ENCODE measurements at regions not wholly inside any gene's neighbourhood (a gene's known extent, or its start where the extent isn't known, plus 50 kb on each side); places are given as distances from the start of the nearest gene placed in this dataset.

GRCh38 chr1:30172757-30173156, 550.6 kb downstream of the MATN1 start:
- Histone ChIP-seq H3K27me3 (ENCODE audit: insufficient read depth, low read length, poor library complexity, severe bottlenecking) (no peaks in the 10 kb centered on the region), H3F3A (ENCODE audit: low read depth) (no peaks in the 10 kb centered on the region), H3K4me3 (ENCODE audit: low read length, poor library complexity, severe bottlenecking) (no peak overlapping the region), H2AFZ (ENCODE audit: low read length) (no peak overlapping the region), H3K9me2 (replicated peaks; ENCODE audit: low read depth, low read length) (no peaks in the 10 kb centered on the region), H3K9me3 (ENCODE audit: insufficient read depth, low read depth, low read length) (no peaks in the 10 kb centered on the region), H3K79me2 (ENCODE audit: insufficient read depth, low read length) (no peaks in the 10 kb centered on the region), H3K9ac (ENCODE audit: low read depth, low read length, poor library complexity, severe bottlenecking) (no peak overlapping the region), H3K36me3 (ENCODE audit: insufficient read depth, low read length) (no peaks in the 10 kb centered on the region), H3K4me1 (ENCODE audit: insufficient read depth, low read length, poor library complexity, severe bottlenecking) (no peaks in the 10 kb centered on the region), H3K4me2 (ENCODE audit: low read depth, low read length, poor library complexity, severe bottlenecking) (no peak overlapping the region), H4K20me1 (ENCODE audit: insufficient read depth, low read length, poor library complexity, severe bottlenecking) (no peaks in the 10 kb centered on the region)
- TF ChIP-seq EZH2phosphoT487 (IDR thresholded peaks at IDR 0.05; ENCODE audit: borderline replicate concordance) (no peak), CTCF (conservative IDR thresholded peaks at IDR 0.05; ENCODE audit: low read length) (no peak)

- TF ChIP-seq EZH2phosphoT487 (IDR thresholded peaks at IDR 0.05; ENCODE audit: borderline replicate concordance): no peak
- TF ChIP-seq CTCF (conservative IDR thresholded peaks at IDR 0.05; ENCODE audit: low read length): no peak
- H3K4me3 ChIP-seq (ENCODE audit: low read length, poor library complexity, severe bottlenecking): no peak overlapping the region
- no peaks in the 10 kb centered on the region for H3K36me3 ChIP-seq (ENCODE audit: insufficient read depth, low read length)
- no peak overlapping the region for H3K4me2 ChIP-seq (ENCODE audit: low read depth, low read length, poor library complexity, severe bottlenecking)
- no peaks in the 10 kb centered on the region for H3K9me2 ChIP-seq (replicated peaks; ENCODE audit: low read depth, low read length)
- H3K27me3 ChIP-seq (ENCODE audit: insufficient read depth, low read length, poor library complexity, severe bottlenecking): no peaks in the 10 kb centered on the region
- no peaks in the 10 kb centered on the region for H3K9me3 ChIP-seq (ENCODE audit: insufficient read depth, low read depth, low read length)
- H3F3A ChIP-seq (ENCODE audit: low read depth): no peaks in the 10 kb centered on the region
- no peak overlapping the region for H2AFZ ChIP-seq (ENCODE audit: low read length)
- no peak overlapping the region for H3K9ac ChIP-seq (ENCODE audit: low read depth, low read length, poor library complexity, severe bottlenecking)
- H3K4me1 ChIP-seq (ENCODE audit: insufficient read depth, low read length, poor library complexity, severe bottlenecking): no peaks in the 10 kb centered on the region
- H4K20me1 ChIP-seq (ENCODE audit: insufficient read depth, low read length, poor library complexity, severe bottlenecking): no peaks in the 10 kb centered on the region
- no peaks in the 10 kb centered on the region for H3K79me2 ChIP-seq (ENCODE audit: insufficient read depth, low read length)
Measured at GRCh38 chr1:30172299-30172694, 551.1 kb downstream of the MATN1 start.

- Histone ChIP-seq H3K9me3 (ENCODE audit: insufficient read depth, low read depth, low read length) (no peaks in the 10 kb centered on the region), H3K27me3 (ENCODE audit: insufficient read depth, low read length, poor library complexity, severe bottlenecking) (no peaks in the 10 kb centered on the region), H3K9me2 (replicated peaks; ENCODE audit: low read depth, low read length) (no peaks in the 10 kb centered on the region), H3K4me2 (ENCODE audit: low read depth, low read length, poor library complexity, severe bottlenecking) (no peak overlapping the region), H3K9ac (ENCODE audit: low read depth, low read length, poor library complexity, severe bottlenecking) (no peak overlapping the region), H3F3A (ENCODE audit: low read depth) (no peaks in the 10 kb centered on the region), H2AFZ (ENCODE audit: low read length) (no peak overlapping the region), H3K79me2 (ENCODE audit: insufficient read depth, low read length) (no peaks in the 10 kb centered on the region), H4K20me1 (ENCODE audit: insufficient read depth, low read length, poor library complexity, severe bottlenecking) (no peaks in the 10 kb centered on the region), H3K4me1 (ENCODE audit: insufficient read depth, low read length, poor library complexity, severe bottlenecking) (no peaks in the 10 kb centered on the region), H3K36me3 (ENCODE audit: insufficient read depth, low read length) (no peaks in the 10 kb centered on the region), H3K4me3 (ENCODE audit: low read length, poor library complexity, severe bottlenecking) (no peak overlapping the region)
- no peak for TF ChIP-seq EZH2phosphoT487 (IDR thresholded peaks at IDR 0.05; ENCODE audit: borderline replicate concordance)
- TF ChIP-seq CTCF (conservative IDR thresholded peaks at IDR 0.05; ENCODE audit: low read length): no peak
Measured at GRCh38 chr1:30171537-30172298, 551.7 kb downstream of the MATN1 start.
